ENCODE measurements at regions not wholly inside any gene's neighbourhood (a gene's known extent, or its start where the extent isn't known, plus 50 kb on each side); places are given as distances from the start of the nearest gene placed in this dataset.

DNA sequence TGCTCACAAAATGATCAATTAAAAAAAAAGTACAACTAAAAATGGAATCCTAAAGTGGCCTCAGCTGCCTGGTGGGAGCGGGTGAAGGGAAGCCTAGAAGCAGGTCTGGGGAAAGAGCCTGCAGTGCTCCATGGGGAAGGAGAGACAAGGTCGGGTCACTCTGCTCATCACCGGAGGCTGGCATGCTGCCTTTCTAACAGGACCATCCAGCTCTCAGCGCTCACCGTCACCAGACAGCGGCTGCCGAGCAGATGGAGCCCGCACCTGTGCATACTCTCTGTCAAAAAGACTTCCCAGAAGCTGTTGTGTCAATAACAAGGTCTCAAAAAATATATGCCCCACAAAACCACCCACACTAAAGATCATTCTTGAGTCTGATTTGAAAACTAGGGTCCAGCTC, 112.8 kb downstream of the BAMBI start:
- Mint-ChIP-seq H3K9me3 (ENCODE audit: low read depth) (no peaks in the 10 kb centered on the region), H3K4me1 (ENCODE audit: low read depth) (no peaks in the 10 kb centered on the region), H3K4me3 (ENCODE audit: unreplicated experiment) (no peak overlapping the region), H3K27ac (ENCODE audit: unreplicated experiment) (no peak overlapping the region), H3K27me3 (ENCODE audit: low read depth) (no peaks in the 10 kb centered on the region), H3K36me3 (ENCODE audit: low read depth) (no peaks in the 10 kb centered on the region)
- TF ChIP-seq, protein P1, sequence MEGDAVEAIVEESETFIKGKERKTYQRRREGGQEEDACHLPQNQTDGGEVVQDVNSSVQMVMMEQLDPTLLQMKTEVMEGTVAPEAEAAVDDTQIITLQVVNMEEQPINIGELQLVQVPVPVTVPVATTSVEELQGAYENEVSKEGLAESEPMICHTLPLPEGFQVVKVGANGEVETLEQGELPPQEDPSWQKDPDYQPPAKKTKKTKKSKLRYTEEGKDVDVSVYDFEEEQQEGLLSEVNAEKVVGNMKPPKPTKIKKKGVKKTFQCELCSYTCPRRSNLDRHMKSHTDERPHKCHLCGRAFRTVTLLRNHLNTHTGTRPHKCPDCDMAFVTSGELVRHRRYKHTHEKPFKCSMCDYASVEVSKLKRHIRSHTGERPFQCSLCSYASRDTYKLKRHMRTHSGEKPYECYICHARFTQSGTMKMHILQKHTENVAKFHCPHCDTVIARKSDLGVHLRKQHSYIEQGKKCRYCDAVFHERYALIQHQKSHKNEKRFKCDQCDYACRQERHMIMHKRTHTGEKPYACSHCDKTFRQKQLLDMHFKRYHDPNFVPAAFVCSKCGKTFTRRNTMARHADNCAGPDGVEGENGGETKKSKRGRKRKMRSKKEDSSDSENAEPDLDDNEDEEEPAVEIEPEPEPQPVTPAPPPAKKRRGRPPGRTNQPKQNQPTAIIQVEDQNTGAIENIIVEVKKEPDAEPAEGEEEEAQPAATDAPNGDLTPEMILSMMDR (IDR thresholded peaks at IDR 0.05): no peak
- DNase-seq (ENCODE audit: low spot score): no peak

DNA sequence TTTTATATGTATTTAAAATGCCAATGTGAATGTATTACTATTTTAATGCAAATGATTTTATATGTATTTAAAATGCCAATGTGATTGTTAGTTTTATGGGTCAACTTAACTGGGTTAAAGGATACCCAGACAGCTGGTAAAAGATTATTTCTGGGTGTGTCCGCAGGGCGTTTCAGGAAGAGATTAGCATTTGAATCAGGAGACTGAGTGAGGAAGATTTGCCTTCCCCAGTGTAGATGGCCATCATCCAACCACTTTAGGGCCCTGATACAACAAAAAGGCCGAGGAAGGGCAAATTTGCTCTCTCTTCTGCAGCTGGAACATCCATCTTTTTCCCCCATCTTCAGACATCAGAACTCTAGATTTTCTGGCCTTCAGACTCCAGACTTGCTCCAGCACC, 116.2 kb downstream of the BAMBI start:
- Mint-ChIP-seq H3K4me1 (ENCODE audit: low read depth) (peaks cover 9% of the 10 kb centered on the region), H3K27ac (ENCODE audit: unreplicated experiment) (no peak overlapping the region), H3K4me3 (ENCODE audit: unreplicated experiment) (no peak overlapping the region), H3K36me3 (ENCODE audit: low read depth) (no peaks in the 10 kb centered on the region), H3K9me3 (ENCODE audit: low read depth) (no peaks in the 10 kb centered on the region), H3K27me3 (ENCODE audit: low read depth) (no peaks in the 10 kb centered on the region)
- no peak for DNase-seq (ENCODE audit: low spot score)
- TF ChIP-seq, protein P1 (IDR thresholded peaks at IDR 0.05): no peak

DNA sequence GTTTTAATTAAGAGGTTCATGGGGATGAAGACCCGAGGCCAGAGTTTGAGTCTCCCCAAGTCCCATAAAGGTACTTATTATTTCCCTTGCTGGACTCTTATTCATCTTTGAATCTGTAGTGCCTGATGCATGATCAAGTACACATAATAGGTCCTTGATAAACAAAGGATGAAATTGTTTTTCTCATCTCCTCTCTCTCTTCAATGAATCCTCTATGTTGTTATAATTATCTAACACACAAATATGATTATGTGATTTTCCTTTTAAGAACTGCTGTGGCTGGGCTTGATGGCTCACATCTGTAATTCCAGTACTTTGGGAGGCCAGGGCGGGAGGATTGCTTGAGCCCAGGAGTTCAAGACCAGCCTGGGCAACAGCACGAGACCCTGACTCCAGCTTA, 117.7 kb downstream of the BAMBI start:
- Mint-ChIP-seq H3K36me3 (ENCODE audit: low read depth) (no peaks in the 10 kb centered on the region), H3K4me3 (ENCODE audit: unreplicated experiment) (no peak overlapping the region), H3K27ac (ENCODE audit: unreplicated experiment) (no peak overlapping the region), H3K9me3 (ENCODE audit: low read depth) (no peaks in the 10 kb centered on the region), H3K4me1 (ENCODE audit: low read depth) (peaks cover 12% of the 10 kb centered on the region), H3K27me3 (ENCODE audit: low read depth) (peaks cover under 1% of the 10 kb centered on the region)
- TF ChIP-seq, protein P1 (IDR thresholded peaks at IDR 0.05): no peak
- no peak for DNase-seq (ENCODE audit: low spot score)

DNA sequence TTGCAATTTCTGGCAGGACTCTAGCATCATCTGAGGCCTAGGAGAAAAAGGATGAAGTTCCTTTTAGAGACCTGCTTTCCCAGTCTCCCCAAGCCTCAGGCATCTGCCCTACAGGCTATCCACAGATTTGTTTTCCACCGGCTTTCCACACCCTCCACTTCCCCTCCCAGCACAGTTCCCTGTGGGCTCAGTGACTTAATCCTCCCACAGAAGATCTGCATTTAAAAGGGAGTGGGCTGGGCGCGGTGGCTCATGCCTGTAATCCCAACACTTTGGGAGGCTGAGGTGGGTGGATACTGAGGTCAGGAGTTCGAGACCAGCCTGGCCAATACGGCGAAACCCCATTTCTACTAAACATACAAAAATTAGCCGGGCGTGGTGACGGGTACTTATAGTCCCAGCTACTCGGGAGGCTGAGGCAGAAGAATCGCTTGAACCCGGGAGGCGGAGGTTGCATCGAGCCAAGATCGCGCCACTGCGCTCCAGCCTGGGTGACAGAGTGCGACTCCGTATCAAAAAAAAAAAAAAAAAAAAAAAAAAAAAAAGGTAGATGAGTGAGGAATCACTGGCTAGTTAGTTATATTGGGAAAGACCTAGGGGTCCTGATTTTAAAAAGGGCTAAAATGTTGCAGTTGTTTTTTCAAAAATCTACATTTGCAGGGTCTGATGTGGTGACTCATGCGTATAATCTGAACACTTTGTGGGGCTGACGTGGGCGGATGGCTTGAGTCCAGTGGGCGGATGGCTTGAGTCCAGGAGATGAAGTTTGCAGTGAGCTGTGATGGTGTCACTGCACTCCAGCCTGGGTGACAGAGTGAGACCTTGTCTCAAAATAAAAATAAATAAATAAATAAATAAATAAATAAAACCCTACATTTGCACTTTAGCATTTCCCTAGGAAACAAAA, 119.5 kb downstream of the BAMBI start:
- no peaks in the 10 kb centered on the region for H3K9me3 Mint-ChIP-seq (ENCODE audit: low read depth)
- H3K27ac Mint-ChIP-seq (ENCODE audit: unreplicated experiment): no peak overlapping the region
- H3K36me3 Mint-ChIP-seq (ENCODE audit: low read depth): no peaks in the 10 kb centered on the region
- H3K4me1 Mint-ChIP-seq (ENCODE audit: low read depth): peaks cover 12% of the 10 kb centered on the region
- TF ChIP-seq, protein P1 (IDR thresholded peaks at IDR 0.05): no peak
- DNase-seq (ENCODE audit: low spot score): no peak
- peaks cover 3% of the 10 kb centered on the region for H3K27me3 Mint-ChIP-seq (ENCODE audit: low read depth)
- H3K4me3 Mint-ChIP-seq (ENCODE audit: unreplicated experiment): no peak overlapping the region

DNA sequence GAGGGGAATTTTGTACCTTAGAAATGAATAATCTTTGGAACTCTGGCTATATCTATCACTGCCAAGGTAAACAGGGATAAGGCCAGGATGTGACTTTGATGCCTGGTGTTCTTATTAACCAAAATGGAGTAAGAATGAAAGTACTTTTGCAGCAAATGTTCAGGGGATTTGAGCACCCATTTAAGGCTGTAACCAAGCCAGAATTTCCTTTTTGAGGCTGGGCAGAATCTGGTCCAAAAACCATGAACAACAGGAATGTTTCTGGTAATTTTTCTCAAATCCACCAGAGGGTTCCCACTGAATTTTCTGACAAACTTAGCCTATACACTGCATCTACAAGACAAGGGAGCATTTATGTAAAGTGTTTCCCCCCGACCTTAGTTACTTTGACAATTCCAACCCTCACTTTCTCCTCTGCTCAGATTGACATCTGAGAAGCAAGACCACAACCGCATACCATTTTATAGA, 120.6 kb downstream of the BAMBI start:
- TF ChIP-seq, protein P1 (IDR thresholded peaks at IDR 0.05): peak; percentile 63
- no peak for DNase-seq (ENCODE audit: low spot score)
- Mint-ChIP-seq H3K4me3 (ENCODE audit: unreplicated experiment) (no peak overlapping the region), H3K36me3 (ENCODE audit: low read depth) (no peaks in the 10 kb centered on the region), H3K27me3 (ENCODE audit: low read depth) (peaks cover 3% of the 10 kb centered on the region), H3K27ac (ENCODE audit: unreplicated experiment) (no peak overlapping the region), H3K9me3 (ENCODE audit: low read depth) (no peaks in the 10 kb centered on the region), H3K4me1 (ENCODE audit: low read depth) (peaks cover 12% of the 10 kb centered on the region)
